ENCODE measurements at regions not wholly inside any gene's neighbourhood (a gene's known extent, or its start where the extent isn't known, plus 50 kb on each side); places are given as distances from the start of the nearest gene placed in this dataset.

DNA sequence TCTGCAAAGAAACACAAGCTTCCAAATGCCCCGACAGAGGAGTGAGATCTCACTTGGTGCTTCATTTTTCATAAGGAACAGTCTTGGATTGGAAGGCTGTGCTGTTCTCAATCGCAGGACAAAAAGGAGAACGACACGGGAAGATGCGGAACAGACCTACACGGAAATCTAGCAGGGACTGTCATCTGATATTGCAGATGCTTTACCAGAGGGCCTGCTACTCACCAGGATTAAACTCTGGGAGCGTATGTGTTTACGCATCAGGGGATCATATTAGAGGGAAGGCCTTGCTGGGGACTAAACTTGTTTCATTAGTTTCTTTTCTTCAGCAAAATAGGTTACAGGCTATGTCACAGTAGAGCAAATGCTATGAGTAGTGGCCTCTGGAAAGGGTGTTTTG, 82.8 kb upstream of the EEPD1 start:
- no peak for DNase-seq (ENCODE audit: low spot score)

DNA sequence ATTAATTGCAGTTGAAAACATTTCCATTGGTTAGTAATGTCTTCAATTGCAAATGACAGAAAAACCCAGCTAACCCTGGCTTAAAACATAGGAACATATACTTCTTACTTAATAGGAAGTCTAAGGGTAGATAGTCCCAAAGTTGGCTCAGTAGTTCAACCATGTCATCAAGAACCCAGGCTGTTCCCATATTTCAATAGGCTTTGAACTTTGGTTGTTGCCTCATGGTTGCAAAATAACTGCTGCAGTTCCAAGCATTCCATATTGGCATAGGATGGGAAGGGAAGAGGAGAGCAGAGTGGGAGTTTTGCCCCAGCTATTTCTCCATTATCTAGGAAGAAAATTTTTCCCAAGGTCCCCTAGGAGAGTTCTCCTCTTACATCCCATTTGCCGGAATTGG, 81.4 kb upstream of the EEPD1 start:
- DNase-seq (ENCODE audit: low spot score) = no peak

GRCh38 chr7:36072620-36073019, 80.4 kb upstream of the EEPD1 start:
- DNase-seq (ENCODE audit: low spot score) = no peak

DNA sequence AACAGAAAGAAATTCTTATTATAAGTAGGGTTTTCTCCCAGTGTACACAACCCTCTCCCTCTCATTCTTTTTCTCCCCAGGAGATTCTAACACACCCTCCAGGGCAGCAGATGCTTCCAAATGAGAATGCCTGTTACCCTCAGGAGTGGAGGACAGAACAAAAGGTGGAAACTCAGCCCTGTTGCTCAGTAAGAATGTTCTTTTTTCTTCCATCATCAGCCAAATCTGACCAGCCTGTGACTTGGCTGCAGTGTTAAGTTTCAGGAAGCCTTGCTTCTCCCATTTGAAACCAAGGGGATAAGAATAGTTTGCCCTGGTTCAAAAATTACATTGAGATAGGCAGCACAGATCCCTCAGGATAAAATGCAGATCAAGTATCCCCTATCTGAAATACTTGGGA, 77.5 kb upstream of the EEPD1 start:
- DNase-seq (ENCODE audit: low spot score) = no peak

DNA sequence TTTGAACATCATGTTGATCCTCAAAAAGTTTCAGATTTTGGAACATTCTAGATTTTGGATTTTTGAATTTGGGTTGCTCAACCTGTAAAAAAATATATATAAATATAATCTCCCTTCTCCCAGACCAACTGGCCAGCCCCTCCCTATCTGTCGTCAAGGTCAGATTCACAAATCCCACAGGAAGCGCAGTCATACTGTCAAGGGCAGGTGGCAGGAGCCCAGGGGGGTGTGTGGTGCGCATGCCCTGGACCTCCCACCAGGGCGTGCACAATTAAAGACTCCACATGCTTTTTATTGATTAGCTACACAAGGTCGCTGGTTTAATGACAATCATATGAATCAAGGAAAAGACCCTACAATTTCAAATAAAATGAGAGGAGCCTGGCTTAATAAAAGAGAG, 77.0 kb upstream of the EEPD1 start:
- no peak for DNase-seq (ENCODE audit: low spot score)

DNA sequence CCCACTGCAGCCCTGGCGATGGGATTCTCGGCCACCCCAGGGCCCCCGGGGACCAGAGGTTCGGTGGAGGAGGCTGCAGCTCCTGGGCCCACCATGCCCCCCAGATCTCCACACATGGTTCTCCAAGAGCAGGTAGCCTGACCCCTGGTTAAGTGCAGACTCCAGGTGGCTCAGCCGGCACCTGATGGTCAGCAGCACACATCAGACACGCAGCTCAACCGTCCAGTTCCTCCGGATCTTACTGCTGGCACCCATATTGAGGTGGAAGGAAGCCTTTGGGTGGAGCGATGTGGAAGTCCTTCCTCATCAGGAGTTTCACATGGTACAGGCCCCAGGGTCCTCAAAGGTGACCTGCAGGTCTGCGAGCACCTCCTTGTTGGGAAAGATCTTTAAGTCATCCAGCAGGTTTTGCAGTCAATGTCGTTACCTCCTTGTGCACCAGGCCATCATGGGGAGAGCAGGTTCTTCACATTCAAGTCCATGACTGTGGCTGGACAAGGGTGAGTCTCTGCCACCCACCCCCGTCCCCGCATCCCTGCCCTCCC, 74.2 kb upstream of the EEPD1 start:
- DNase-seq (ENCODE audit: low spot score) = no peak

GRCh38 chr7:36079446-36080025, 73.5 kb upstream of the EEPD1 start:
- no peak for DNase-seq (ENCODE audit: low spot score)

DNA sequence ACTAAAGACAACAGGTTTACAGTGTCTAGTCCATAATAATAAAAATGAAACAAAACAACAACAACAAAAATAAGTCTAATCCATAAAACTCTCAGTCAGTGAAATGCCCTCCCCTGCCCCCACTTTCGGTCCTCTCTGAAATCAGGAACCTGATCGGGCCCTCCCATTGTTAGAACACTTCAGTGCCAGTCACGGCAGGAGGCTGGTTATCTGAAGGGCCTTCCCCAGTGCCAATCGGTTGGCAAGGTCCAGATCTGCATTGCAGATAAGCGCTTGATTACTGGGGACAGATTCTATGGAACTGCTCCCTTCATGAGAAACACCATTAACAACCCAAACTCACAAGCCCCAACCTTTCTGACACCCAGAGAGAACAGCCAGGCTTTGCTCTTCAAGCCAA, 72.2 kb upstream of the EEPD1 start:
- DNase-seq (ENCODE audit: low spot score) = no peak

GRCh38 chr7:36082216-36082615, 70.8 kb upstream of the EEPD1 start:
- DNase-seq (ENCODE audit: low spot score) = no peak

DNA sequence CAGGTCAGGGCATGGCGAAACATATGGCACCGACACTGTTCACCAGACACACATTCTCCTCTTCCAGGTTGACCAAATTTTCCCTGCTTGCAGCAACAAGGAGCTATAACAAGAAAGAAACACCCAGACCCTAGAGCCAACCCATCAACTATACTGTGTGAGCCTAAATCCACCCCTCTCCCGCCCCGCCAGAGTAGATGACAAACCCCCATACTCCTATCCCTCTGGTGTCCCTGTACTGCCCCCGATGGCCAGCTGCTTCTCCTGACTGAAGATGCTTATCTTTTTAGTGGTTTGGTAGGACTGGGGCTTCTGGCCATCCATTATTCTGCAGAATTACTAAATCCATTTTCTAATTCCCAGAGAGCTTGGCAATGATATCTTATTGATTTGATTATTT, 70.1 kb upstream of the EEPD1 start:
- no peak for DNase-seq (ENCODE audit: low spot score)

DNA sequence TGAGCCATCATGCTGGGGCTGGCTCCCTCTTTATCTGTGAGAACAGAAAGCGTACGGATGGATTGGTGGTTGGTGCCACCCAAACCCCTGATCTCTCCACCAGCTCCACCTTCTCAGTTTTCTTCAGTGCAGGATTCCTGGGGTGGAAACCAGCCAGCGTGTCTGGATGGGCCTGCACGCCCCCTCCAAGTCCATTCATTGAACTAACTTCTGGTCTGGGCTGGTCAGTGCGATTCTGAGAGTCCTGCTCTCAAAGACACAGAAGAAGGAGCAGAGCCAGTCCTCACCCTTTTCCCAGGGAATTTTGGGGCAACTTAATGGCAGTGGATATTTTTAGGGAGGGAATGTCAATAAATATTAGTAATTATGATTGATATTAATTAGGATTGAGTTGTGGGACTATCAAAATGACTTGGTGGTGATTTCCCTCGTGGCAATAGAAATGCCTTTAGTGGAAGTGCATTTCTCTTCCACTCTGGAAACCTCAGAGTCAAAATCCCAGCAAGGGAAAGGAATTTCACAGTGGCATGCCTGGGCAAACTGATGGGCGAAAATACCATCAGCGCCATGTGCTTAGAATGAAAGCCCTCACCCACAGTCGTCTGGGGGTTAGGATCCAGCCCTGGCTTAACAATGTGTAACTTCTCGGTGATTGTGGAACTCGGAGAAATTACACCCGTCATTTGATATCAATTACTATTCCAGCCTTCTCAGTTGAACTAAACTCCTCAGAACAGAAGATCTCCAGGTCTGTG, 69.3 kb upstream of the EEPD1 start:
- DNase-seq (ENCODE audit: low spot score) = no peak

GRCh38 chr7:36084485-36085091, 68.5 kb upstream of the EEPD1 start:
- DNase-seq (ENCODE audit: low spot score) = peak; percentile 66

GRCh38 chr7:36085096-36085495, 68.0 kb upstream of the EEPD1 start:
- DNase-seq (ENCODE audit: low spot score) = no peak

- DNase-seq (ENCODE audit: low spot score) = no peak
These were observed 66.5 kb upstream of the EEPD1 start for GRCh38 chr7:36086571-36086970.

DNA sequence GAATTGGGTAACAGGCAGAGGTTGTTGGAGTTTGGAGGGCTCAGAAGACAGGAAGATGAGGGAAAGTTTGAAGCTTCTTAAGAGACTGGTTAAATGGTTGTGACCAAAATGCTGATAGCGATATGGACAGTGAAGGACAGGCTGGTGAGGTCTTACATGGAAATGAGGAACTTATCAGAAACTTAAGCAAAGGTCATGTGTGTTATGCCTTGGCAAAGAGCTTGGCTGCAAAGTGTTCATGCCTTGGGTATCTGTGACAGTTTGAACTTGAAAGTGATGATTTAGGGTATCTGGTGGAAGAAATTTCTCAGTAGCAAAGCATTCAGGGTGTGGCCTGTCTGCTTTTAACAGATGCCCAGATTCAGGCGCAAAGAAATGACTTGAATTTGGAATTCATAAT, 64.5 kb upstream of the EEPD1 start:
- DNase-seq (ENCODE audit: low spot score) = no peak

DNA sequence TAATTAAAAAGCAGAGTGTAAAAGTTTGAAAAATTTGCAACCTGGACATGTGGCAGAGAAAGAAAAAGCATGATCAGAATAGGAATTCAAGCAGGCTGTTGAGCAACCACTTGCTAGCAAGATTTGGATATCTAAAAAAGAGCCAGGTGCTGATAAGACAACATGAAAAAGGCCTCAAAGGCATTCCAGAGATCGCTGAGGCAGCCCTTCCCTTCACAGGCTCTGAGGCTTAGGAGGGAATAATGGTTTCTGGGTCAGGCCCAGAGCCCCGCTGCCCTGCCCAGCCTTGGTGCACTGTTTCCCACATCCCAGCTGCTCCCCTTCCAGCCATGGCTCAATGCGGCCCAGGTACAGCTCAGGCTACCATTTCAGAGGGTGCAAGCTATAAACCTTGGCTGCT, 64.1 kb upstream of the EEPD1 start:
- DNase-seq (ENCODE audit: low spot score) = no peak

GRCh38 chr7:36090976-36091873, 61.8 kb upstream of the EEPD1 start:
- no peak for DNase-seq (ENCODE audit: low spot score)

GRCh38 chr7:36091874-36092176, 61.2 kb upstream of the EEPD1 start:
- DNase-seq (ENCODE audit: low spot score) = no peak

DNA sequence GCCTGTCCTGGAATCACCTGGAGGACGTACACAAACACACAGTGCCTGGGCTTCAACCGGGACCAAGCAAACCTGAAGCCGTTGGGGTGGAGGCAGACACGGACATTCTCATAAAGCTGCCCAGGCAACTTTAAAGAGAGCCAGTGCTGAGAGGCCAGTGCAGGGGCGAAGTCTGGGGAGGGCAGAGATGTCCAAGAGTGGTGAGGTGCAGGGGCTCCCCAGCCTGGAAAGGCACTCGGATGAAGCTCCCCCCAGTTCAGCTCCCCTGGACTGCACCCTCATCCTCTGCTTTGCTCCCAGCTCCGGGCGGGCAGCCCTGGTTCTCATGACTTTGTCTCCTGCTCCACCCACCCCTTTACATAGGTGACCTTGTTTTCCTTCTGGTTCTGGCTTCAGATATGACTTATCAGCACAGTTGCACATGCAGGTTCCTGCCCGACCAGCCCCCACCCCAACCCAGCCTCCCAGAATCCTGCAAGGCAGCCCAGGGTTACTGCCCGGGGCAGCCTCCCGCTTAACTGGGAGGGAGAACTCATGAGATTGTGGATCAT, 60.8 kb upstream of the EEPD1 start:
- DNase-seq (ENCODE audit: low spot score) = no peak

- no peak for DNase-seq (ENCODE audit: low spot score)
These were observed 56.5 kb upstream of the EEPD1 start for GRCh38 chr7:36096460-36097095.

DNA sequence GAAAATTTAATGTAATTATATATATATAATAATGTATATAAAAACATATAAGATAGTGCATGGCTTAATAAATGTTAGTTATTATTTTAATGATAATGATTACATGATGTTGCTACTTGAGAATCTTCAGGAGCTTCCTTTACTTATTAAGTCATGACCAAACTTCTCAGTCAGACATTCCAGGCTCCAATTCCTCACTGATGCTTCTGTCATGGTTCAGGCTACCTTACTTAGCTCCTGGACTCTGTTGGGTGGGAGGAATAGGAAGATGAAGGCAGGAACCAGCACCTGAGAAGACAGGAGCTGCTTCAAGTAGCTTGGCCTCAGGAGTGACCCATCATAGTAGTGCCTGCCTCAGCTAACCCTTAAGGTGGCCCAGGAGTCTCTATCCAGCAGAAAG, 55.0 kb upstream of the EEPD1 start:
- no peak for DNase-seq (ENCODE audit: low spot score)

DNA sequence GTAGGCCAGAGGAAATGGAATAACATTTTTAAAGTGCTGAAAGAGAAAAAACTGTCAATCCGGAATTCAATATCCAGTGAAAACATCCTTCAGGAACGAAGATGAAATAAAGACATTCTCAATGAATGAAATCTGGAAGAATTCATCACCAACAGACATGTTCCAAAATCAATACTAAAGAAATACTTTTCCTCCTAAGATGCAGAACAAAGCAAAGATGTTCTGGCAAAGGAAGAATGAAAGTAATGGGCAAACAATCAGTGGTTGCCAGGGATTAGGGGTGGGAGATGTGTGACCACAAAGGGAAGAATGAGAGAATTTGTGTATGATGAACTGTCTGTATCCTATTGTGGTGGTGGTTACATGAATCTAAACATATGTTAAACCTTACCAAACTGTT, 52.8 kb upstream of the EEPD1 start:
- DNase-seq (ENCODE audit: low spot score) = no peak

All from HuH-7.5 (cell line).